HCT116 (cell line): ENCODE measurements at regions not wholly inside any gene's neighbourhood (a gene's known extent, or its start where the extent isn't known, plus 50 kb on each side); places are given as distances from the start of the nearest gene placed in this dataset.
A peak's percentile ranks its signal among the peaks of the same experiment; 100 is the strongest.

Experiments used
- ATAC-seq: fragments of 200-7000 bp; cut with Tn5 transposase; 2 replicates; pipeline ENCODE4 v1.9.1; 2020; ENCODE audit warnings: mild to moderate bottlenecking, moderate library complexity
- BruUV-seq: library from RNA; stranded (reverse); fragments of 400-500 nt; replicated peaks from 2 replicates; lab custom pipeline; 2021; lab: Mats Ljungman, UMichigan
- CTCF ChIA-PET: fragments of 300-600 bp; sonication (Branson Sonifier 250); formaldehyde crosslinking; loops from one replicate; lab custom pipeline; 2021; ENCODE audit warnings: antibody characterized with exemption; lab: Charles Lee
- POLR2A ChIA-PET: fragments of 300-600, 350-600 bp; sonication (Branson Sonifier 250); formaldehyde crosslinking; loops from one replicate; lab custom pipeline; 2021; ENCODE audit warnings: antibody characterized with exemption; lab: Charles Lee
- RAD21 ChIA-PET, 2 experiments: fragments of 300-600 bp; sonication (Branson Sonifier 250); formaldehyde crosslinking; loops; one replicate each; lab custom pipeline; 2023; ENCODE audit warnings: low total read pairs in 2 of 2; ENCODE audit not compliant: uncharacterized antibody in 2 of 2, unreplicated experiment in 2 of 2, low non-redundant PET in 1 of 2; lab: Charles Lee
- DNase-seq: peaks from one replicate; pipeline ENCODE4 v3.0.0-alpha.2; 2010; ENCODE audit warnings: low read depth, low spot score
- H2AFZ ChIP-seq: fragments of 200-600 bp; shearing (Covaris generic), sonication (generic); 2 replicates; pipeline ENCODE4 v1.6.1; 2017; ENCODE audit warnings: low read depth, mixed run types, mixed read lengths, antibody characterized with exemption, low read length; ENCODE audit not compliant: poor library complexity, severe bottlenecking
- H3K27ac ChIP-seq: 2 replicates; pipeline ENCODE4 v1.5.1; 2012; ENCODE audit warnings: low read depth, low read length
- H3K27me3 ChIP-seq: fragments of 200-600 bp; sonication (generic); 2 replicates; pipeline ENCODE4 v1.6.1; 2016; ENCODE audit warnings: mixed run types, low read length, mixed read lengths; ENCODE audit not compliant: insufficient read depth
- H3K36me3 ChIP-seq, 2 experiments: fragments of 200-500 bp in 1 of 2; fragments of 200-600 bp in 1 of 2; sonication (Bioruptor generic) in 1 of 2; sonication (generic) in 1 of 2; 2 replicates each; pipeline versions ENCODE4 v1.5.1 to v1.6.1; 2014 to 2016; ENCODE audit warnings: low read length in 2 of 2, inconsistent platforms in 1 of 2, mixed read lengths in 1 of 2, mixed run types in 1 of 2; ENCODE audit not compliant: insufficient read depth in 2 of 2, control insufficient read depth in 1 of 2
- H3K4me1 ChIP-seq, 2 experiments: fragments of 200-600 bp in 1 of 2; sonication (generic) in 1 of 2; 2 replicates each; pipeline versions ENCODE4 v1.5.1 to v1.6.1; 2012 to 2017; ENCODE audit warnings: low read length in 2 of 2, inconsistent platforms in 1 of 2, mild to moderate bottlenecking in 1 of 2, mixed read lengths in 1 of 2, mixed run types in 1 of 2, moderate library complexity in 1 of 2; ENCODE audit not compliant: insufficient read depth in 2 of 2, control insufficient read depth in 1 of 2
- H3K4me2 ChIP-seq: fragments of 200-600 bp; sonication (generic); 2 replicates; pipeline ENCODE4 v1.6.1; 2017; ENCODE audit warnings: mixed run types, low read length, mixed read lengths
- H3K4me3 ChIP-seq, 2 experiments: fragments of 200-600 bp in 1 of 2; sonication (generic) in 1 of 2; replicated peaks in 1 of 2; 2 replicates each; pipeline ENCODE4 v1.5.1; 2011 to 2016; ENCODE audit warnings: low read length in 2 of 2, control low read depth in 1 of 2, low read depth in 1 of 2, mild to moderate bottlenecking in 1 of 2, mixed read lengths in 1 of 2, mixed run types in 1 of 2
- H3K79me2 ChIP-seq: fragments of 200-600 bp; sonication (generic); 2 replicates; pipeline ENCODE4 v1.6.1; 2017; ENCODE audit warnings: mild to moderate bottlenecking, mixed run types, low read length, moderate library complexity, mixed read lengths; ENCODE audit not compliant: insufficient read depth
- H3K9ac ChIP-seq: fragments of 200-600 bp; sonication (generic); 2 replicates; pipeline ENCODE4 v1.6.1; 2016; ENCODE audit warnings: low read length, mixed read lengths
- H3K9me2 ChIP-seq: fragments of 200-600 bp; sonication (generic), shearing (Covaris generic); 2 replicates; pipeline ENCODE4 v1.6.1; 2017; ENCODE audit warnings: mixed run types, mild to moderate bottlenecking, moderate library complexity; ENCODE audit not compliant: insufficient read depth
- H3K9me3 ChIP-seq, 2 experiments: fragments of 200-500 bp in 1 of 2; fragments of 200-600 bp in 1 of 2; sonication (Bioruptor generic) in 1 of 2; sonication (generic) in 1 of 2; 2 replicates each; pipeline ENCODE4 v1.6.1; 2014 to 2017; ENCODE audit warnings: low read length in 2 of 2, mixed read lengths in 2 of 2, inconsistent platforms in 1 of 2, low read depth in 1 of 2, mild to moderate bottlenecking in 1 of 2, mixed run types in 1 of 2, moderate library complexity in 1 of 2; ENCODE audit not compliant: control insufficient read depth in 1 of 2, insufficient read depth in 1 of 2
- H4K20me1 ChIP-seq: fragments of 200-600 bp; sonication (generic), shearing (Covaris generic); 2 replicates; pipeline ENCODE4 v1.6.1; 2017; ENCODE audit warnings: mixed run types, mild to moderate bottlenecking, moderate library complexity; ENCODE audit not compliant: insufficient read depth
- CBX3 ChIP-seq: IDR thresholded peaks from 2 replicates; pipeline ENCODE4 v1.6.1; 2012; ENCODE audit warnings: low read depth
- EGR1 ChIP-seq: IDR thresholded peaks from 2 replicates; pipeline ENCODE4 v1.6.1; 2012; ENCODE audit warnings: low read depth
- EZH2phosphoT487 ChIP-seq: fragments of 200-600 bp; IDR thresholded peaks from 2 replicates; pipeline ENCODE4 v1.6.1; 2018; ENCODE audit warnings: antibody characterized with exemption, borderline replicate concordance
- FOSL1 ChIP-seq: IDR thresholded peaks from 2 replicates; pipeline ENCODE4 v1.6.1; 2012; ENCODE audit warnings: low read depth
- POLR2A ChIP-seq: IDR thresholded peaks from 2 replicates; pipeline ENCODE4 v1.7.0; 2011; ENCODE audit warnings: borderline replicate concordance; ENCODE audit not compliant: insufficient read depth, insufficient read length; ENCODE audit errors: extremely low read depth
- POLR2AphosphoS5 ChIP-seq: IDR thresholded peaks from 2 replicates; pipeline ENCODE4 v1.6.1; 2011; ENCODE audit warnings: mild to moderate bottlenecking, low read depth, low read length, moderate library complexity
- RAD21 ChIP-seq: IDR thresholded peaks from 2 replicates; pipeline ENCODE4 v1.6.1; 2012; ENCODE audit warnings: low read depth, mild to moderate bottlenecking
- SIN3A ChIP-seq: IDR thresholded peaks from 2 replicates; pipeline ENCODE4 v1.6.1; 2012; ENCODE audit warnings: low read depth
- SP1 ChIP-seq: IDR thresholded peaks from 2 replicates; pipeline ENCODE4 v1.6.1; 2012; ENCODE audit warnings: low read depth
- SRF ChIP-seq: IDR thresholded peaks from 2 replicates; pipeline ENCODE4 v1.6.1; 2012; ENCODE audit warnings: low read depth
- TCF7L2 ChIP-seq: IDR thresholded peaks from 2 replicates; pipeline ENCODE4 v1.7.0; 2011; ENCODE audit warnings: borderline replicate concordance, inconsistent platforms; ENCODE audit not compliant: insufficient read depth, insufficient read length; ENCODE audit errors: extremely low read depth
- YY1 ChIP-seq: IDR thresholded peaks from 2 replicates; pipeline ENCODE4 v1.6.1; 2011; ENCODE audit warnings: low read length, low read depth, moderate library complexity, mild to moderate bottlenecking; ENCODE audit not compliant: insufficient replicate concordance; ENCODE audit errors: extremely low read depth
- ZBTB33 ChIP-seq: IDR thresholded peaks from 2 replicates; pipeline ENCODE4 v1.6.1; 2011; ENCODE audit warnings: mild to moderate bottlenecking, low read length, moderate library complexity; ENCODE audit not compliant: insufficient replicate concordance; ENCODE audit errors: extremely low read depth
- ZFX ChIP-seq: fragments of 450-650 bp; IDR thresholded peaks from 2 replicates; pipeline ENCODE4 v1.6.1; 2017
- intact Hi-C: fragments of 100-400 bp; cut with micrococcal nuclease; formaldehyde crosslinking; loops from 2 replicates; pipeline ENCODE4 v1.10.0; 2022
- TF ChIP-seq, protein P1 (sequence below): IDR thresholded peaks from 2 replicates; pipeline ENCODE4 v1.6.1; 2012; ENCODE audit warnings: low read depth
- TF ChIP-seq, protein P2 (sequence below): IDR thresholded peaks from 2 replicates; pipeline ENCODE4 v1.6.1; 2012

DNA sequence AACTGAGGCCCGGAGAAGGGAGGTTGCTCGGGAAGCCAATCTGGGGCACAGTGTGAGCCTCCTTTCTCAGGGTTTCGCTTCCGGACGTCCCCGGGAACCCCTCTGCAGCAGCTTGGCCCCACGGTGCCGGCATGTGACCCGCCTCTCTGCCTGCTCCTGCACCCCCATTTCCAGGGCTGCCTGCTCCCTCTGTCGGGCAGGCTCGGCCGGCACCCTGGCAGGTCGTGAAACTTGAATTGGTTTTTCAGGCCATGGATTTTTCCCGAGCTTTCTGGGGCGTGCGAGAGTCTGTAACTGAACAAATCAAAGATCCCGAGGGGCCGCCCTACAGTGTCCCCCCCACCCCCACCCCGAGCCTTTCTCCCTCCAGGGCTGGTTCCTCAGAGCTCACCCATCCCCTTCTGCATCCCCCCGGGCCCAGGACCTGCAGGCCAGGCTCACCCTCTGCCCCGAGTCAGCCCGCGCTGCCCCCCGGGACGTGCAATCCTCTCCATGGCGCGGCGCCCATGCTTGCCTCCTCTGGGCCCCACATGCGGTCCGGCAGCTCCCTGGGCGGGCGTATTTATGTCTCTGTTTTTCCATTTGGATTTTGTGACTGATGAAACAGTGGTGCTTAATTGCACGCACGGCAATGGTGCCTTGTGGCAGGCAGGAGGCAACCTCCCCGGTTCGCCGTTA lies 58.1 kb downstream of the UNCX start:
- Histone ChIP-seq H3K9me3 (no peaks in the 10 kb centered on the region), H3K27me3 (no peaks in the 10 kb centered on the region), H2AFZ (no peak overlapping the region), H4K20me1 (no peaks in the 10 kb centered on the region), H3K4me3 (no peak overlapping the region), H3K27ac (no peak overlapping the region), H3K36me3 (no peaks in the 10 kb centered on the region), H3K9ac (no peak overlapping the region), H3K4me1 (peaks cover 0 to 6% of the 10 kb centered on the region in 2 experiments; a peak in 1 of 4 replicates), H3K9me2 (no peaks in the 10 kb centered on the region), H3K4me2 (peak overlapping the region; percentile 46), H3K79me2 (no peaks in the 10 kb centered on the region)
- no peak for TF ChIP-seq ZBTB33
- TF ChIP-seq ZFX = no peak
- TF ChIP-seq CBX3 = no peak
- TF ChIP-seq POLR2A = no peak
- no peak for TF ChIP-seq EZH2phosphoT487
- no peak for TF ChIP-seq RAD21
- TF ChIP-seq YY1 = no peak
- TF ChIP-seq, protein P1, sequence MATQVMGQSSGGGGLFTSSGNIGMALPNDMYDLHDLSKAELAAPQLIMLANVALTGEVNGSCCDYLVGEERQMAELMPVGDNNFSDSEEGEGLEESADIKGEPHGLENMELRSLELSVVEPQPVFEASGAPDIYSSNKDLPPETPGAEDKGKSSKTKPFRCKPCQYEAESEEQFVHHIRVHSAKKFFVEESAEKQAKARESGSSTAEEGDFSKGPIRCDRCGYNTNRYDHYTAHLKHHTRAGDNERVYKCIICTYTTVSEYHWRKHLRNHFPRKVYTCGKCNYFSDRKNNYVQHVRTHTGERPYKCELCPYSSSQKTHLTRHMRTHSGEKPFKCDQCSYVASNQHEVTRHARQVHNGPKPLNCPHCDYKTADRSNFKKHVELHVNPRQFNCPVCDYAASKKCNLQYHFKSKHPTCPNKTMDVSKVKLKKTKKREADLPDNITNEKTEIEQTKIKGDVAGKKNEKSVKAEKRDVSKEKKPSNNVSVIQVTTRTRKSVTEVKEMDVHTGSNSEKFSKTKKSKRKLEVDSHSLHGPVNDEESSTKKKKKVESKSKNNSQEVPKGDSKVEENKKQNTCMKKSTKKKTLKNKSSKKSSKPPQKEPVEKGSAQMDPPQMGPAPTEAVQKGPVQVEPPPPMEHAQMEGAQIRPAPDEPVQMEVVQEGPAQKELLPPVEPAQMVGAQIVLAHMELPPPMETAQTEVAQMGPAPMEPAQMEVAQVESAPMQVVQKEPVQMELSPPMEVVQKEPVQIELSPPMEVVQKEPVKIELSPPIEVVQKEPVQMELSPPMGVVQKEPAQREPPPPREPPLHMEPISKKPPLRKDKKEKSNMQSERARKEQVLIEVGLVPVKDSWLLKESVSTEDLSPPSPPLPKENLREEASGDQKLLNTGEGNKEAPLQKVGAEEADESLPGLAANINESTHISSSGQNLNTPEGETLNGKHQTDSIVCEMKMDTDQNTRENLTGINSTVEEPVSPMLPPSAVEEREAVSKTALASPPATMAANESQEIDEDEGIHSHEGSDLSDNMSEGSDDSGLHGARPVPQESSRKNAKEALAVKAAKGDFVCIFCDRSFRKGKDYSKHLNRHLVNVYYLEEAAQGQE = no peak
- no peak for TF ChIP-seq TCF7L2
- no peak for TF ChIP-seq EGR1
- no peak for TF ChIP-seq SP1
- no peak for TF ChIP-seq FOSL1
- no peak for TF ChIP-seq SRF
- no peak for TF ChIP-seq SIN3A
- TF ChIP-seq, protein P2, sequence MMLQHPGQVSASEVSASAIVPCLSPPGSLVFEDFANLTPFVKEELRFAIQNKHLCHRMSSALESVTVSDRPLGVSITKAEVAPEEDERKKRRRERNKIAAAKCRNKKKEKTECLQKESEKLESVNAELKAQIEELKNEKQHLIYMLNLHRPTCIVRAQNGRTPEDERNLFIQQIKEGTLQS = no peak
- TF ChIP-seq POLR2AphosphoS5 = no peak
- ChIA-PET CTCF (no interaction called here), POLR2A (no interaction called here), RAD21 (no interaction called here)
- ATAC-seq (peak; percentile 20; the same call in 1 of the 2 replicates), DNase-seq (no peak)
- no TSS peak for BruUV-seq
- intact Hi-C loops = no loop called here
